HAP-1 (cell line): ENCODE measurements at regions not wholly inside any gene's neighbourhood (a gene's known extent, or its start where the extent isn't known, plus 50 kb on each side); places are given as distances from the start of the nearest gene placed in this dataset.

Experiments used
- DNase-seq, 2 experiments: peaks; one replicate each; pipeline ENCODE4 v3.0.0-alpha.2; 2016 to 2020; ENCODE audit warnings: low spot score in 2 of 2
- H3K27me3 ChIP-seq: fragments of 250-450 bp; sonication (Bioruptor Pico); 2 replicates; pipeline ENCODE4 v1.5.1; 2020; ENCODE audit warnings: low read depth, mild to moderate bottlenecking, moderate library complexity
- H3K36me3 ChIP-seq: fragments of 250-450 bp; sonication (Bioruptor Pico); replicated peaks from 2 replicates; pipeline ENCODE4 v1.5.1; 2020; ENCODE audit warnings: mild to moderate bottlenecking
- H3K4me1 ChIP-seq: fragments of 250-450 bp; sonication (Bioruptor Pico); 2 replicates; pipeline ENCODE4 v1.5.1; 2020; ENCODE audit warnings: mild to moderate bottlenecking
- H3K4me3 ChIP-seq: fragments of 250-450 bp; sonication (Bioruptor Pico); 2 replicates; pipeline ENCODE4 v1.5.1; 2020; ENCODE audit warnings: mild to moderate bottlenecking, moderate library complexity
- H3K9me3 ChIP-seq: fragments of 250-450 bp; sonication (Bioruptor Pico); 2 replicates; pipeline ENCODE4 v1.5.1; 2020; ENCODE audit warnings: mild to moderate bottlenecking, moderate library complexity
- in situ Hi-C: fragments of 300-500 bp; cut with MboI; formaldehyde crosslinking; loops from 3 replicates; pipeline ENCODE4 v1.14.3; 2020; ENCODE audit warnings: low sequenced_read_pairs, inconsistent platforms, mixed read lengths

GRCh38 chr1:39116860-39117728 lies 87.4 kb upstream of the MACF1 start:
- H3K4me1 ChIP-seq = peaks cover 6% of the 10 kb centered on the region; the same call in 1 of the 2 replicates
- in situ Hi-C loops = no loop called here
- no peaks in the 10 kb centered on the region for H3K36me3 ChIP-seq
- H3K9me3 ChIP-seq = no peaks in the 10 kb centered on the region
- no peak for DNase-seq
- no peak overlapping the region for H3K4me3 ChIP-seq
- peaks cover 31% of the 10 kb centered on the region for H3K27me3 ChIP-seq

- no peaks in the 10 kb centered on the region for H3K36me3 ChIP-seq
- no peak for DNase-seq
- no peak overlapping the region for H3K4me3 ChIP-seq
- H3K9me3 ChIP-seq = no peaks in the 10 kb centered on the region
- H3K27me3 ChIP-seq = peaks cover 31% of the 10 kb centered on the region
- in situ Hi-C loops = no loop called here
- peaks cover 6% of the 10 kb centered on the region; the same call in 1 of the 2 replicates for H3K4me1 ChIP-seq
Observed at GRCh38 chr1:39117899-39118450, 86.5 kb upstream of the MACF1 start.

- in situ Hi-C loops = no loop called here
- no peaks in the 10 kb centered on the region for H3K27me3 ChIP-seq
- H3K4me3 ChIP-seq = no peak overlapping the region
- peaks cover 4% of the 10 kb centered on the region; the same call in 1 of the 2 replicates for H3K4me1 ChIP-seq
- no peak for DNase-seq
- no peaks in the 10 kb centered on the region for H3K9me3 ChIP-seq
- H3K36me3 ChIP-seq = no peaks in the 10 kb centered on the region
Observed at GRCh38 chr1:39122056-39122455, 82.4 kb upstream of the MACF1 start.

GRCh38 chr1:39124282-39124681 lies 80.2 kb upstream of the MACF1 start:
- in situ Hi-C loops = no loop called here
- no peak for DNase-seq
- H3K4me1 ChIP-seq = 0 out of 2 replicates have a peak, but pooled peaks cover 3% of the 10 kb centered on the region
- H3K36me3 ChIP-seq = no peaks in the 10 kb centered on the region
- H3K4me3 ChIP-seq = no peak overlapping the region
- H3K9me3 ChIP-seq = no peaks in the 10 kb centered on the region
- no peaks in the 10 kb centered on the region for H3K27me3 ChIP-seq

- DNase-seq = peak; percentile 24 to 27
- no peaks in the 10 kb centered on the region for H3K36me3 ChIP-seq
- no peak overlapping the region for H3K4me3 ChIP-seq
- peaks cover 14% of the 10 kb centered on the region for H3K4me1 ChIP-seq
- in situ Hi-C loops = no loop called here
- H3K9me3 ChIP-seq = no peaks in the 10 kb centered on the region
- H3K27me3 ChIP-seq = no peaks in the 10 kb centered on the region
Observed at GRCh38 chr1:39127513-39127912, 77.0 kb upstream of the MACF1 start.

- no peak for DNase-seq
- no peak overlapping the region for H3K4me3 ChIP-seq
- no peaks in the 10 kb centered on the region for H3K36me3 ChIP-seq
- H3K27me3 ChIP-seq = no peaks in the 10 kb centered on the region
- peaks cover 20% of the 10 kb centered on the region for H3K4me1 ChIP-seq
- in situ Hi-C loops = no loop called here
- no peaks in the 10 kb centered on the region for H3K9me3 ChIP-seq
Observed at GRCh38 chr1:39128126-39128525, 76.4 kb upstream of the MACF1 start.

- Histone ChIP-seq H3K36me3 (no peaks in the 10 kb centered on the region), H3K4me1 (peaks cover 24% of the 10 kb centered on the region), H3K4me3 (no peak overlapping the region), H3K9me3 (no peaks in the 10 kb centered on the region), H3K27me3 (no peaks in the 10 kb centered on the region)
- no peak for DNase-seq
- in situ Hi-C loops = no loop called here
Observed at GRCh38 chr1:39128959-39129358, 75.5 kb upstream of the MACF1 start.

- no peaks in the 10 kb centered on the region for H3K9me3 ChIP-seq
- H3K4me3 ChIP-seq = no peak overlapping the region
- no peak for DNase-seq
- in situ Hi-C loops = no loop called here
- H3K4me1 ChIP-seq = peaks cover 24% of the 10 kb centered on the region
- H3K36me3 ChIP-seq = no peaks in the 10 kb centered on the region
- no peaks in the 10 kb centered on the region for H3K27me3 ChIP-seq
Observed at GRCh38 chr1:39129514-39129913, 75.0 kb upstream of the MACF1 start.

GRCh38 chr1:39130325-39130724 lies 74.2 kb upstream of the MACF1 start:
- Histone ChIP-seq H3K9me3 (no peaks in the 10 kb centered on the region), H3K4me1 (peaks cover 24% of the 10 kb centered on the region), H3K27me3 (no peaks in the 10 kb centered on the region), H3K36me3 (no peaks in the 10 kb centered on the region), H3K4me3 (no peak overlapping the region)
- DNase-seq = no peak
- in situ Hi-C loops = no loop called here

- peak in 1 of 2 experiments; percentile 28 for DNase-seq
- Histone ChIP-seq H3K9me3 (no peaks in the 10 kb centered on the region), H3K27me3 (no peaks in the 10 kb centered on the region), H3K4me1 (peaks cover 24% of the 10 kb centered on the region), H3K4me3 (no peak overlapping the region), H3K36me3 (no peaks in the 10 kb centered on the region)
- in situ Hi-C loops = no loop called here
Observed at GRCh38 chr1:39131940-39132339, 72.6 kb upstream of the MACF1 start.

GRCh38 chr1:39132505-39133339 lies 71.8 kb upstream of the MACF1 start:
- Histone ChIP-seq H3K27me3 (no peaks in the 10 kb centered on the region), H3K4me1 (peaks cover 23% of the 10 kb centered on the region), H3K4me3 (no peak overlapping the region), H3K36me3 (no peaks in the 10 kb centered on the region), H3K9me3 (no peaks in the 10 kb centered on the region)
- DNase-seq = peak in 1 of 2 experiments; percentile 62
- in situ Hi-C loops = no loop called here

- Histone ChIP-seq H3K4me3 (no peak overlapping the region), H3K4me1 (peaks cover 21% of the 10 kb centered on the region)
- in situ Hi-C loops = no loop called here
Observed at GRCh38 chr1:39133340-39133684, 71.2 kb upstream of the MACF1 start.

GRCh38 chr1:39134768-39135333 lies 69.6 kb upstream of the MACF1 start:
- Histone ChIP-seq H3K4me3 (no peak overlapping the region), H3K4me1 (peaks cover 21% of the 10 kb centered on the region), H3K36me3 (no peaks in the 10 kb centered on the region), H3K9me3 (no peaks in the 10 kb centered on the region), H3K27me3 (no peaks in the 10 kb centered on the region)
- no peak for DNase-seq
- in situ Hi-C loops = no loop called here

More at GRCh38 chr1:39133340-39133684, 71.2 kb upstream of the MACF1 start:
- Histone ChIP-seq H3K9me3 (no peaks in the 10 kb centered on the region), H3K36me3 (no peaks in the 10 kb centered on the region), H3K27me3 (no peaks in the 10 kb centered on the region)
- DNase-seq = no peak
